ENCODE measurements at regions not wholly inside any gene's neighbourhood (a gene's known extent, or its start where the extent isn't known, plus 50 kb on each side); places are given as distances from the start of the nearest gene placed in this dataset.

DNA sequence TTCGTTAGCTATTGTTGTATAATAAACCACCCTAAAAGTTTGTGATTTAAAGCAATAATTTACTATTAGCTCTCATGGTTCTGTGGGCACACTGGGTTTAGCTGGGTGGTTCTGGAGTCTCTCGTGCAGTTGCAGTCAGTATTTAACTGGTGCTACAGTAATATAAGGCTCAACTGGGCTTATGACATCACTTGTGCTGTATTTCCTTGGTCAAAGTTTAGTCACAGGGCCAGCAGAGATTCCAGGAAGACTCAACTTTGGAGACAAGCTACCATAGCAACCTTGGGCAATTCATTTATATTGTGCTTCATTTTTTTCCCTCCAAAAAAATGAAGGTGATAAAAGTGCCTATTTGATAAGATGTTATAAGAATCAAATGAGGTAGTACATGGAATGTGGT lies 204.2 kb upstream of the GUCY1A2 start:
- DNase-seq (ENCODE audit: low spot score) (no peak), ATAC-seq (ENCODE audit: insufficient number of reproducible peaks, low FRiP score, low read depth) (no peak)
- Histone ChIP-seq H3K36me3 (no peaks in the 10 kb centered on the region), H3K4me3 (no peak overlapping the region), H3K27ac (no peak overlapping the region), H3K27me3 (replicated peaks; ENCODE audit: insufficient read depth) (no peaks in the 10 kb centered on the region), H3K9me3 (no peaks in the 10 kb centered on the region), H3K4me1 (ENCODE audit: control insufficient read depth in 1 of 2, low read depth in 2 of 2) (no peaks in the 10 kb centered on the region)
- TF ChIP-seq, protein P1, sequence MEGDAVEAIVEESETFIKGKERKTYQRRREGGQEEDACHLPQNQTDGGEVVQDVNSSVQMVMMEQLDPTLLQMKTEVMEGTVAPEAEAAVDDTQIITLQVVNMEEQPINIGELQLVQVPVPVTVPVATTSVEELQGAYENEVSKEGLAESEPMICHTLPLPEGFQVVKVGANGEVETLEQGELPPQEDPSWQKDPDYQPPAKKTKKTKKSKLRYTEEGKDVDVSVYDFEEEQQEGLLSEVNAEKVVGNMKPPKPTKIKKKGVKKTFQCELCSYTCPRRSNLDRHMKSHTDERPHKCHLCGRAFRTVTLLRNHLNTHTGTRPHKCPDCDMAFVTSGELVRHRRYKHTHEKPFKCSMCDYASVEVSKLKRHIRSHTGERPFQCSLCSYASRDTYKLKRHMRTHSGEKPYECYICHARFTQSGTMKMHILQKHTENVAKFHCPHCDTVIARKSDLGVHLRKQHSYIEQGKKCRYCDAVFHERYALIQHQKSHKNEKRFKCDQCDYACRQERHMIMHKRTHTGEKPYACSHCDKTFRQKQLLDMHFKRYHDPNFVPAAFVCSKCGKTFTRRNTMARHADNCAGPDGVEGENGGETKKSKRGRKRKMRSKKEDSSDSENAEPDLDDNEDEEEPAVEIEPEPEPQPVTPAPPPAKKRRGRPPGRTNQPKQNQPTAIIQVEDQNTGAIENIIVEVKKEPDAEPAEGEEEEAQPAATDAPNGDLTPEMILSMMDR (IDR thresholded peaks at IDR 0.05): no peak

DNA sequence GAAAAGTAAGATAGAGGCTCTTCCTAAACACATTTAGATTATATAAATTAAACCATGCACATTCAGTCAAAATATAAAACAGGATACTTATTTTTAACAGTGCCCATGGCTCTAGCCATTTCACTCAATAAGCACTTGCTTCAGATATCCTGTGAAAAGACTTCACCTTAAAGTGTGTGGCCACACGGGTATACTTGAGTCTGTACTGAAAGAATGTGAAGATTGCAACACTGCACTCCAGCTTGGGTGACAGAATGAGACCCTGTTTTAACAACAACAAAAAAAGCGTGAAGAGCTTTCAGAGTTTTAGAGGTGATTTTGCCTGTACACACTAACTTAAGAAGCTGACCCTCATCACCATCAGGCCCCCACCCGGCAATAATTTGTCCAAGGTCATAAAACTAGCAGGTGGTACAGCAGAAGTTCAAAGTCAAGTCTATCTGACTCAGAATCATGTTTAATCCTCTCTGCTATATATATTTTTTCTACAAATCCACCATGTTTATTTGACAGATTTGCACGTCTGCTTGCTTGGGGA lies 203.5 kb upstream of the GUCY1A2 start:
- no peak overlapping the region for H3K4me3 ChIP-seq
- no peaks in the 10 kb centered on the region for H3K36me3 ChIP-seq
- DNase-seq (ENCODE audit: low spot score) (no peak), ATAC-seq (ENCODE audit: insufficient number of reproducible peaks, low FRiP score, low read depth) (no peak)
- no peak overlapping the region for H3K27ac ChIP-seq
- TF ChIP-seq, protein P1 (IDR thresholded peaks at IDR 0.05): no peak
- no peaks in the 10 kb centered on the region for H3K27me3 ChIP-seq (replicated peaks; ENCODE audit: insufficient read depth)
- H3K4me1 ChIP-seq (ENCODE audit: control insufficient read depth in 1 of 2, low read depth in 2 of 2): no peaks in the 10 kb centered on the region
- H3K9me3 ChIP-seq: no peaks in the 10 kb centered on the region

DNA sequence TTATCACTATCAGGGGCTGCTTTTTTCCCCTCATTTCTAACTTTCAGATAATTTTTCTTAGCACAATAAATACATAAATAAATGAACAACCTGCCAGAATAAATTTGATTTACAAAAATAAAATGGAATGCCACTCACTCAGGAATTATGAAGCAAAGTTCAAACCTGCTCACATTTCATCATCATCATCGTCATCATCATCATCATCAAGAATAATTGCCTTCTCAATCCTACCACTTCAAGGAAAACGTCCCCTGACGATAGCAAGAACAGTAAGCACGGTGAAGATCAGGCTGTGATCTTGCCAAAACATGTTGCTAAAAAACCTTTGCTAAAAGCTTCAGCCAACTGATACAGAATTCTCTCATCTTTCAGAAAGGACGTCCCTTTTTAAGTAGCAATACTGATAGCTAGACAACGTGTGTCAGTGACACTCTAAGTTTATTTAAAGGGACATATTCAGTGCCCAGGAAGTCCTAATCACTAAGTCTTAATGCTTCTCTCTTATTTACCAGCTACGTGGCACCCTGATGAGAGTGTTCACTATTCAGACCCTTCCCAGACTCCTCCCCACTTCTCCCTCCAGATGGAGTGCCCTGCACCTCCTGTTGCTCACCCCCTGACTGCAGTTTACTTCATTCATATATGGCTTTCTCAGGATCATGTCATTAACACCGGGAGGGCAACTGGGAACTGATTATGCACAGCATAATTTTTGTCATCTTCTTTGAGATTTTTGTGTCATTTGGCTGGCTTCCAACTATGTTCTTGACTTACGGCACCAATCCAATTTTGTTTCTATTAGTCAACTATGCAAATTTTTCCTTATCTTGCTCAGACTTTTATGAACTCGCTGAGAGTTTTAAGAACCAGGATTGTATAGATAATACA lies 200.1 kb upstream of the GUCY1A2 start:
- DNase-seq (ENCODE audit: low spot score) (no peak), ATAC-seq (ENCODE audit: insufficient number of reproducible peaks, low FRiP score, low read depth) (no peak)
- H3K36me3 ChIP-seq: no peaks in the 10 kb centered on the region
- no peak overlapping the region for H3K27ac ChIP-seq
- no peak overlapping the region for H3K4me3 ChIP-seq
- no peaks in the 10 kb centered on the region for H3K4me1 ChIP-seq (ENCODE audit: control insufficient read depth in 1 of 2, low read depth in 2 of 2)
- no peaks in the 10 kb centered on the region for H3K27me3 ChIP-seq (replicated peaks; ENCODE audit: insufficient read depth)
- TF ChIP-seq, protein P1 (IDR thresholded peaks at IDR 0.05): no peak
- no peaks in the 10 kb centered on the region for H3K9me3 ChIP-seq

DNA sequence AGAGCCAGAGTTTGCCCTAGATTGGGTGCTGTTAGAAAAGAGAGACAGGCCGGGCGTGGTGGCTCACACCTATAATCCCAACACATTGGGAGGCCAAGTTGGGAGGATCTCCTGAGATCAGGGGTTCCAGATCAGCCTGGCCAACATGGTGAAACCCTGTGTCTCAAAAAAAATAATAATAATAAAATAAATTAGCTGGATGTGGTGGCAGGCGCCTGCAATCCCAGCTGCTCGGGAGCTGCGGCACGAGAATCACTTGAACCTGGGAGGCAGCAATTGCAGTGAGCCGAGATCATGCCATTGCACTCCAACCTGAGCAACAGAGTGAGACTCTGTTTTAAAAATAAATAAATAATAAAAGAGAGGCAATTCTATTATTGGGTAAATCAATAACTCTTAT lies 199.2 kb upstream of the GUCY1A2 start:
- Histone ChIP-seq H3K4me3 (no peak overlapping the region), H3K9me3 (no peaks in the 10 kb centered on the region), H3K27ac (no peak overlapping the region), H3K27me3 (replicated peaks; ENCODE audit: insufficient read depth) (no peaks in the 10 kb centered on the region), H3K36me3 (no peaks in the 10 kb centered on the region), H3K4me1 (ENCODE audit: control insufficient read depth in 1 of 2, low read depth in 2 of 2) (no peaks in the 10 kb centered on the region)
- DNase-seq (ENCODE audit: low spot score) (no peak), ATAC-seq (ENCODE audit: insufficient number of reproducible peaks, low FRiP score, low read depth) (no peak)
- TF ChIP-seq, protein P1 (IDR thresholded peaks at IDR 0.05): no peak

DNA sequence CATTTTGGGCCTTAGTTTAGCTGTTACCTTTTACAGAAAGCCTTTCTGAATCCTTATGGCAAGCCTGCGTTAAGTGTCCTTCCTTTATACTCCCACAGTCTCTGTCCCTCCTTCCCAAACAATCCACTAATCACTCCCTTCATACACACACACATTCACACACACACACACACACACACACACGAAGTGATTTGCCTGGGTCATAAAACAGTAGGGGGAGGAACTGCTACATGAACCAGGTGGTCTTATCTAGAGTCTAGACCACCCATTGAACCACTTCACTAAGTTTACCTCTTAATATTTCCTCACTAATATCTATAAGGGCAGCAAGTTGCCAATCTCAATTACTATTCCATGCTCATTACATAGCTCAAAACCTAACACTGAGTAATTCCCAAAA lies 196.7 kb upstream of the GUCY1A2 start:
- Histone ChIP-seq H3K4me3 (no peak overlapping the region), H3K36me3 (no peaks in the 10 kb centered on the region), H3K27ac (no peak overlapping the region), H3K4me1 (ENCODE audit: control insufficient read depth in 1 of 2, low read depth in 2 of 2) (no peaks in the 10 kb centered on the region), H3K9me3 (no peaks in the 10 kb centered on the region), H3K27me3 (replicated peaks; ENCODE audit: insufficient read depth) (no peaks in the 10 kb centered on the region)
- ATAC-seq (ENCODE audit: insufficient number of reproducible peaks, low FRiP score, low read depth) (no peak), DNase-seq (ENCODE audit: low spot score) (no peak)
- TF ChIP-seq, protein P1 (IDR thresholded peaks at IDR 0.05): no peak
